ENCODE measurements at regions not wholly inside any gene's neighbourhood (a gene's known extent, or its start where the extent isn't known, plus 50 kb on each side); places are given as distances from the start of the nearest gene placed in this dataset.

DNA sequence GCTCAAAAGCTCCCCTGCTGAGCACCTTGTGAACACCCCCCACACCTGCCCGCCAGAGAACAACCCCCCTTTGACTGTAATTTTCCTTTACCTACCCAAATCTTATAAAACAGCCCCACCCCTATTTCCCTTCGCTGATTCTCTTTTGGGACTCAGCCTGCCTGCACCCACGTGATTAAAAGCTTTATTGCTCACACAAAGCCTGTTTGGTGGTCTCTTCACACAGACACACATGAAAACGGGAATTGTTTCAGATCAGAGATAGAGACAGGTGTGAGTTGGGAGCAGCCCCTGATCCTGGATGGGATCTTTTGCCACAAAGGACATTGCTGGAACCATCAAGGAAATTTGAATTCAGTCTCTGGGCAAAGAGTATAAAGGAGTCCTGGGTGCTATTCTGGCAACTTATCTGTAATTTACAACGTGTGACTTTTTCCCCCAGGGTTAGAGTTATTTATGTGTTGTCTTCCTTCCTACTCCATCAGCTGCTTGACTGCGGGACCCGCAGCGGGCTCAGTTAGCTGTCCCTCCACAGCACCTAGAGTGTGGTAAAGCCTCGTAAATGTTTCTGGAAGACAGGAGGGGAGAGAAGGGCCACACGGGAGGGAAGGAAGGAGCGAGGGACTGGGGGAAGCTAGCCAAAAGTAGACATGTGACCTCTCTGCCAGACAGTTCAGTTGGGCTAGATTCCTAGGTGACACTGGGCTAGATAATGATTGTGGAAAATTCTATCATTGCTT is 437.0 kb downstream of the ZNF608 start:
- no peak for DNase-seq (ENCODE audit: low read depth)

DNA sequence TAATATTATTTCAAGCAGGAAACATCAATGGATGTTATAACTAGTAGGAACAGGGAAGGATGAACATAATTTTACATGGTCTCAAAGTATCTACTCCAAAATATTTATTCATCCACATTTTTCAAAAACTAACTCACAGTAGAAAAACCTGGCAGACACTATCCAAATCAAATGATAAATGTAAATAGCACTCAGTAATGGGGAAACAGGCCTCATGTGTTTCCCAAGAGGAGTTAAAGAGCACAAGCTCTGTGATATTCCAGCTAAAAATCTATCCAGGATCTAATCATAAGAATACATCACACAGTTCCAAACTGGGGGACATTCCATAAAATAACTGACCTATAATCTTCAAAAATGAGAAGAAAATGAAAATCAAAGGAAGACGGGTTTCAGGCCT is 443.1 kb downstream of the ZNF608 start:
- DNase-seq (ENCODE audit: low read depth): no peak

DNA sequence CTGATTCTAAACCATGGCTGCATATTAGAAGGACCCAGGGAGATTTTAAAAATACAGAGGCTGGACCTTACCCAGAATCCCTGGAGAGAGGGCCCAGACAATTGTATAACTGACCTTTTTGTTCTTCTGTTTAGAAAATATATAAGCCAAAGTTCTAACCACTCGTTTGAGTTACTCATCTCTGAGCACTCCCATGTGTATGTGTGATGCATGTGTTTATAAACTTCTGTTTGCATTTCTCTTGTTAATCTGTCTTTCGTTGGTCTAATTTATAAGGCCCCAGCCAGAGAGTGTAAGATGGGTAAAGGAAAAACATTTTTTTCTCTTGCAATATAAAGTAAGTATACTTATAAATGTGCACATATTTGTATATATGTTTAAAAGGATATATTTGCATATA is 443.9 kb downstream of the ZNF608 start:
- DNase-seq (ENCODE audit: low read depth): no peak

DNA sequence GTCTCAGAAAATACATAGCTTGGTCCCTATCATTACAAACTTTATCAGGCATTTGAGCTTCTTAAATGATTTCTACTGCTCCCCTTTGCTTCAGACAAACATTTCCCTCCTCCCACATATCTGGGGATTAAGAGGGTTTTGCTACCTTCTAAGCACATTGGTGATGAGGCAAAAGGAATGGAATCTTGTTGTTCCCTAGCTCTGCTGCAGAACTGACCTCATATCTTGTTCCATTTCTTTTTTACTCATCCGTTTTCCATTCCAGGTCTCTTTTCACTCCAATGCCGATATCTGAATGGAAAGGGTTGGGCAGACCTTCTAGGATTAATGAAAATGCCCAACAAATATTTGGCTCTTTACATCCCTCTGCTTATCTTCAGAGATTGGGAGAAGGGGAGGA is 444.6 kb downstream of the ZNF608 start:
- no peak for DNase-seq (ENCODE audit: low read depth)

DNA sequence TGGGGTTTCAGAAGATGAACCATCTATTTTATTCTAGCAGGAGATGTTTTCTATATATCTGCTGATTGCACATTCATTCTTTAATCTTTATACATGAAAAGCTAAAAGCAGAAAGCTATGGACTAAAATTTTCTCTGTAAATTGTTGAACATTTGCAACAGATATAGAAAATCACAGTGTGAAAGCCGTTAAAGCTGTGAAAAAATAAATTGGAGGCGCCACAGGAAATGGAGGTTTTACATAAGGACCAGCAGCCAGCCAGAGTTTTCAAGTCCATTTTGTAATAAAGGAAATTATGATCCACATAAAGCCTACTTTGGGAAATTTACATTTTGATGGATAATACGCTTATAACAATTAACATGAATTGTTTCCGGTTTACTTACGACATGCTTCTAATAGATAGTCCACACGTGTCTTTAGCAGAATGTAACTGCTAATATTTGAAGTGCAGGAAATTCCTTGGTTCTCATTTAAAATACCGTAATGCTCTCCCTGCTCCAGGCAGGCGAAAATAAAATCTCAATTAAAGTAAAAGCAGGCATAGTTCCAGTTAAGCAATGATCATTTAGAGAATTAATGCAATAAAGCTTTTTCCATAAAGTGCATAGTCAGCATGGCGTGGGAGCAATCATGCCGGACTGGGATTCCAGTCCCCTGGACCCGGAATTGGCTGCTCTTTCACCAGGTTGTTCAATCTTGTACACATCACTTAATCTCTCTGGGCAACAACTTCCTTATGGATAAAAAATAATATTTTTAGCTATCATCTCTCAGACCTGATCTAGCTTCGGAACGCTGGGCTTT is 445.4 kb downstream of the ZNF608 start:
- no peak for DNase-seq (ENCODE audit: low read depth)

DNA sequence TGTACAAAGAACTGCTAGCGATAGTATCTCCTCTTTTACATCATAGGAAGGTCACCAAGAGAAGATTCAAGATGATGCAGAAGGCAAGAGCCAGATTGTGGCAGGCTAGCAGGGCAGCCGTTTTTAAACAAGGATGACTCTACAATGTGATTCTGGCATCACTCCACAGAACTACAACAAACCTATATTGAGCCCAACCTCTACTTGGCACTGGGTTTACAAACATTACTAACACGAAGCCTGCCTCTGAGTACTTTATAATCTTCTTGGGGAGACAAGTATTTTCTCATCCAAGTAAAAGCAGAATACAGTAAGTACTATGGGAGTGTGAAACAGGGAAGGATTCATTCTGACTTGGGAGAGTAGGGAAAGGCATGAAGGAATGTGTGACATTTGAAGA is 448.6 kb downstream of the ZNF608 start:
- no peak for DNase-seq (ENCODE audit: low read depth)

DNA sequence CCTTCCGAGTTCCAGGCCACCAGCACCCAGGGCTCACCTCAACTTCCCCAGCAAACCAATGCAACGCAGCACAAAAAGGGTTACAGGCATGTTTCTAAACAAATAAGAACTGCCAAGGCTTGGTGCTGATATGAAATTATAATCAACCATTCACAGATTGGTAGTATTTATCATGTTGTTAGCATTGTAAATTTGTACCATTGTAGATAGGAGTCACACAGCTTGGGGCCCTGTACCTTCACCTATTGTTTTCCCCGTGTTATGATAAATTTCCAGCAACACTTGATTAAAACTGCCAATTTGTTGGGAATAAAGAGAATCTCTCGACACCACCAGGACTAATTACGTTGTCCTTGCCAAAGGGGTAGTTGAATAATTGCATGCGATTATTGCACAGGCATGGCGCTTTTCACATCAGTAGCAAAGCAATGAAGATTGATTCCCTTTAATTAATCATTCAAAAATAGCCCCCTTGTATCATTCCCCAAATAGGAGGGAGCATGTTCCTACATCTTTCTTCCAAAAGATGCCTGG is 454.1 kb downstream of the ZNF608 start:
- no peak for DNase-seq (ENCODE audit: low read depth)

DNA sequence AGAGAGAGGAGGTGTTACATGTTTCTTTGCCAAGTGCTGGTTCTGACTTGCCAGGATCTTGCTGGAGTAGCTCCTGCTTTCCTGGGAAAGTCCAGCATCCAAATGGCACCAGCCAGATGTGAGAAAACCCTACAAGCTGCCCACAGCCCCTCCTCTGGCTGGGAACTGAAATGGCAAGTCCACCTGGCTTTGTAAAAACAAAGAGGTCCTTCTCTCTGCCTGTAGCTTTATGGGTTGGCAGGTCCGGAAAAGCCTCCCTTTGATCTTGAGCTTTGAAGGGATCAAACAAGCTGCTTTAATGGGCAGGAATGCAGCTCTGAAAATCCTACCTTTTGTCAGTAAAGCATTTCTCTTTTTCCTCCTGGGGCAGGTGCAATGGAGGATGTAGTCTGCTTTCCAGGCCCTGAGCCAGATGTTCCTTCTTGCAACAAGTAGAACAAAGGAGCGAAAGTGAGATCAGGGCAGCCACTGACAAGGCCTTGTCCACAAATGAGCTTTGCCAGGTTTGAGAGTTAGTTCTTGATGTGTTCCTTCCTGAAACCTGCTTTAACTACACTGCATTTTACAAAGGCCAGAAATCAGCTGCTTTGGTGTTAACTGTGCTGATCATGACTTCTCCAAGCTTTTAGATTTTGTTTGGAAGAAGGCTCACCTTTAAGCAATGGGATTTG is 456.7 kb downstream of the ZNF608 start:
- no peak for DNase-seq (ENCODE audit: low read depth)

DNA sequence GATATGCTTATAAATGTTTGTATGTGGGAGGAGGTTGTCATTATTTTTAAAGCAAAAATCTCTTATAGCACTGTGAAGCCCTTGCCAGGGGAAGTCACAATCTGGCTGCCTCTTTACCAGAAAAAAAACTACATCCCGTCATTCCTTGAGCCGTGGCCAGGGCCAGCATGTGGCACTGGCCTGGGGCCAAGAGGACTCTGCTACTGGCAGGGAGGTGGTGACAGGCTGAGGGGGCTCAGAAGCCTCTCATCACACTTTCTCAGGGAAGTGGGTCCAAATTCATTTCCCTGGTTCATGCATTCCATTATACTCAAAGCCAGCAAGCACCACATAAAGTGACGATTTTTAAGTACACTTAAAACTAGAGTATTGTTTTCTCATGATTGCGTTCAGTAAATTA is 457.3 kb downstream of the ZNF608 start:
- no peak for DNase-seq (ENCODE audit: low read depth)

DNA sequence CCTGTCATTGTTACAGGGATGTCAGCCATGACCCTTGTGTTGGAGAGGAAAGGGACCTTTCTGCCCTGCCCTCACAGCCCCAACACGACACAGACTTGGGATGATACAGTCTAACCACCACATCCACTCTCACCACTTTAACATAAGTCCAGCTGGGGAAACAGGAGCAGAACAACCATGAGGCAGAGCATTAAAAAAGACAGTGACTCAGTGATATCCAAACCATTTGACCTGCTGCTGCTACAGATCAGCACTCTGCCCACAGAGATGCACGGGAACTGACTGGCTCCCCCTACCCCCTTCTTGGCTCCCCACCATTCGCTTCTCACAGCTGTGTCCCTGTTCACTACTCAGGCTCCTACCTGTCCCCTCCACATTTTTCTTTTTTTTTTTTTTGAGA is 458.6 kb downstream of the ZNF608 start:
- DNase-seq (ENCODE audit: low read depth): no peak

DNA sequence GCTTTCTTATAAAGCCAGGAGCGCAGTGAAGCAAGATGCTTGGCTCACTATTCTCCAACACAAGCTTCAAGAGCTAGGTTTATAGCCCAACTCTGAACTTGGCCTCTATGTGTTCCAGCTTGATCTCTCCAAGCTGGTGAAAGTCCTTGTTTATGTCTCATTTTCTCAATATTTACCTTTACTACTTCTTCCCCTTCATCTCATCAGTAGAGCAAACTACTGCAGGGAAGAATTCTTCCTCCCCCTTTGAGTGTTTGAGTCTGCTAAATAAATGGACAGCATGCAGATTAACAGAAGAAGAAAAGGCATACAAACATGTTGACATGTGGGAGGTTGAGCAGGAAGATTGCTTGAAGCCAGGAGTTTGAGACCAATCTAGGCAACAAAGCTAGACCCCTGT is 460.7 kb downstream of the ZNF608 start:
- DNase-seq (ENCODE audit: low read depth): no peak

DNA sequence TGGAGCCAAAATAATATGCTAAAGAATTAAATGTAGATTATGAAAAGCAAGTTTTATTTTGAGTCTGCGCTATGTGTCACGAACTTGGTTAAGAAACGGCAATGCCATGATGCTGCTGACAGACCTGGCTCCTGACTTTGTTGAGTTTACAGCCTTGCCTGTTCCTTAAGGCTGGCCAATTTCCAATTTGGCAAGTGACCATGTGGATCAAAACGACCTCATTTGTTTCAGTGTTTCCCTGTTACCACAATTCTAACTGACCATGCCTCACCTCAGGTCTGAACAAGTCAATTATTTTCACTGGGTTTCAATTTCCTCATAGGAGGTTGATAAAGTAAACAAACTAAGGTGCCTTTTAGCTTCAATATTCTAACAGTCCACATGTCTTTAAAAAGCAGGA is 461.4 kb downstream of the ZNF608 start:
- DNase-seq (ENCODE audit: low read depth): no peak

DNA sequence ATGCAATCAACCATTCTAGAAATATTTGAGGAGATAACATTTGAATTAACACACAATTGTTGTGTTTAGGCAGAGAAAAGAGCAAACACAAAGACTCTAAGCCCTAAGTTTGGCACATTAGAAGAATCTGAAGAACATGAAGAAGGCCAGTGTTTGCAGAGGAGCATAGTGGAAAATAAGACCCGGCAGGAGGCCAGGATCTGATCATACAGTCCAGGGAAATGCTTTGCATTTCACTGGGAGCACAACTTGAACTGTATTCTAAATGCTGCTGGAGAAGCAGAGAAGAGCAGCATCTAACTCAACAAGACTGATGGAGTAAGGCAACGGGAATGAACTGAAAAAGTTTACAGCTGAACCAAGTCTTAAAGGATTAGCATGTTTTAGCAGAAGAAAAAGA is 463.4 kb downstream of the ZNF608 start:
- DNase-seq (ENCODE audit: low read depth): no peak

DNA sequence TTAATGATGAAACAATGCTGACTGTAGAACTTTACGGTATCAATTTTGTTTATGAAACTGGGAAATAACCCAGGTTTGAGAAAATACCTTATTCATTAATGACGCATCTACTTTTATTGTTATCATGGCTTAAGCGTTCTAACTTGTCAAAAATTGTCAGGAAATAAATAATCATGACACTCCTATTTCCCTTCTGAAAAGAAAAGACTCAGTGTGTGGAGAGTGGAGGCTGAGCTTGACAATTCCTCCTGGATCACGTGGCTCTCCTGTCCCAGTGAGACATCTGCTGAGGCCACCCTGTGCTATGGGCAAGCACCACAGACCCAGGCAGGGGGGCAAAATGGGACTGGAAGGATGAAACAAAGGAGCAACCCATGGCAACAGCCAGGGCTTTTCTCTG is 466.4 kb downstream of the ZNF608 start:
- DNase-seq (ENCODE audit: low read depth): no peak

DNA sequence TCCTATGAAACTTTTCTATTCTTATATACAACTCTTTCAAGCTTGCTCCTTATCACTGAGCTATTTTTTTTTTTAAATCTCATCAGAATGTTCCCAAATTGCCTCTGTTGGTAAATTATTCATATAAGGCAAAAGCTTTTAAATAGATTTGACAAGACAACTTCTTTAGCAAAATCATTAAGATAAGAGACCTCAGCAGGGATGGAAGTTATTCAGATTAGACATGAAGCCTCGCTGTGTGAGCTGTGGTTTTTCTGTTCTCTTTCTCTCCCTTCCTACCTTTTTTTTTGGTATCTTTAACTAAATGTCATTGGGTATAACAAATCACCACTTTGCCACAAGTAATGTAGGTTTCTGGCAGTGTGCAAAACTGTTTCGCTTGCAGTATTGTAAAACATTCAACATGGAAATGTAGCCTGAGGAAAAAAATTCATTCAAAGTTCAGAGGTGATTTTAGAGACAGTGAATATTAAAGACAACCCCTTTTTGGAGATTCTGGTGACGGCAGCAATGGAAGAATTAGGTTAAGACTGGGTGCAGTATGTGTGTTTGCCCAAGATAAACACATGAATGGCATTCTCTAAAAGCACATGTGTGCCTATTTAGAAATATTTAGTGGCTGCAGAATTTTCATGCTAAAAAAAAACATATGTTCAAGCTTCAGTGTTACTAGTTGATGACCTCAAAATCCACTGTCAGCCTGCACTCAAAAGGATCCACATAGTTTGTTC is 467.1 kb downstream of the ZNF608 start:
- no peak for DNase-seq (ENCODE audit: low read depth)

DNA sequence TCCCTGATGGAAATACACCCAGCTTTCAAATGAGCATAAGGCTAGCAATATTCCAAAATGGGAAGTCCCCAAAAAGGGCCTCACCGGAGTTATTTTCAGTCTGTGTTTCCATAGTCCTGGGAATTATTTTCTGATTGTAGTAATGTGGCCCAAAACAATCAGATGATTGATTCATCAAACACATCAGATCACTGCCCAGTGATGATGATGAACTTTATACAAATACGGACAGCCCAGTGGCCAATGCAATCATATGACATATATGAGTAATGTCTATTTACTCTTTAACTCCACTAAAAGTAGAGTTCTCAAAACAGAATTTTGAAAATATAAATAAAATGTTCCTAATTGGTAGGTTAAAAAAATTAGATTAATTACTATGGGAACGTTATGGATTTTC is 467.8 kb downstream of the ZNF608 start:
- DNase-seq (ENCODE audit: low read depth): no peak

DNA sequence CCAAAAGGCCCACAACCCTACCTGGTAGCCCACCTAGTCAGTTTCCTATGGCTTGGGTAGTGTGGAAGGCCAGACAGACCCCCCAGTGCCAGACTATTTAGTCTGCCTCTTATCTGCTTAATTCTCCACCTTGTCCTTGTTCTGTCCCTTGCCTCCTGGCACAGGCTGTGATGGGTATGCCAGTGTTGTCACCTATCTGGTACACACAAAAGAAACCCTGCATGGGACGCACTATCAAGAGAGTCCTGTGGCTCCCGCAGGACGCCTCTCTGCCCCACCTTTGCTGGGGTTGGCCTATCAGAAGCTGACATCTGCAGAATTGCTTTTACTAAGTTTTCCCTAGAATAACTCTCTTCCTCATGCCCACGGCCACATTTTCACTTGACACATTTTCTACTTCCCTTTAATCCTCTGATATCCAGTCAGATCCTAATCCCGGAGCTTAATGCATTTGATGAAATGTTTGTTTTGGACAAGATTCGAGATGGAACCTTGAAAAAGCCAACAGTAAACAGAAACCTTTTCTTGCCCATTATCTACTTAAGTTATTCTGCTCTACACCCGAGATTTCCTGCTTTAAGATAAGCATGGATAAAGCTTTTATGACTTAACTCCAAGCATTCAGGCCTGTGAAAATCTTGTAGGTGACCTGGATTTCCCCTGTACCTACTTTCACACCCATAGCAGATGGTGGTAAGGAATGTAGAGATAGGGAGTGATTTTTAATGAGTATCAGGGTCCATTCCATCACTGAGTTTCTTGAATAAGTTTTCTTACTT is 468.5 kb downstream of the ZNF608 start:
- no peak for DNase-seq (ENCODE audit: low read depth)

DNA sequence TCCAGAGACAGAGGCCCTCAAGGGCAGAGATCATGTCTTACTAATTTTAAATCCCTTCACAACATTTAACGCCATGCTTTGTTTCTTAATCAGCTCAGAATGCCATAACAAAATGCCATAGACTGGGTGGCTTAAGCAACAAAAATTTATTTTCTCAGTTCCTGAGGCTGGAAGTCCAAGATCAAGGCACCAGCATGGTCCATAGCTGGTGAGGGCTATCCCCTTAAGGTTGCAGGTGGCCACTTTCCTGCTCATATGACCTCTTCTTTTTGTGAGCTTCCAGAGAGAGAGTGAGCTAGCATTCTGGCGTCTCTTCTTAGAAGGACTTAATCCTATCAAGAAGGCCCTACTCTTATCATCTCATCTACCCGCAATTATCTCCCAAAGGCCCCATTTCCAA is 470.3 kb downstream of the ZNF608 start:
- DNase-seq (ENCODE audit: low read depth): no peak

DNA sequence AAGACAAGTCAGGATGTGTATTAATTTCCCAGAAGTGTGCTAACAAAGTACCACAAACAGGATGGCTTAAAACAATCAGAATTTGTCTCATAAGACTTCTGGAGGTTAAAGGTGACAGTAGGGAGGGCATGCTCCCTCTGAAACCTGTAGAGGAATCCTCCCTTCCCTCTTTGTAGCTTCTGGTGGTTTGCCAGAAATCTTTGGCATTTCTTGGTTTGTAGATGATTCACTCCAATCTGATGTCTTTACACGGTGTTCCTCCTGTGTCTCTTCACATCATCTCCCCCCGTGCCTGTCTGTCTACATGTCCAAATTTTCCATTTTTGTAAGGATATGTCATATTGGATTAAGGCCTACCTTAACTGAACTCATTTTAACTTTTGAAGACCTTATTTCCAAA is 471.5 kb downstream of the ZNF608 start:
- DNase-seq (ENCODE audit: low read depth): no peak

DNA sequence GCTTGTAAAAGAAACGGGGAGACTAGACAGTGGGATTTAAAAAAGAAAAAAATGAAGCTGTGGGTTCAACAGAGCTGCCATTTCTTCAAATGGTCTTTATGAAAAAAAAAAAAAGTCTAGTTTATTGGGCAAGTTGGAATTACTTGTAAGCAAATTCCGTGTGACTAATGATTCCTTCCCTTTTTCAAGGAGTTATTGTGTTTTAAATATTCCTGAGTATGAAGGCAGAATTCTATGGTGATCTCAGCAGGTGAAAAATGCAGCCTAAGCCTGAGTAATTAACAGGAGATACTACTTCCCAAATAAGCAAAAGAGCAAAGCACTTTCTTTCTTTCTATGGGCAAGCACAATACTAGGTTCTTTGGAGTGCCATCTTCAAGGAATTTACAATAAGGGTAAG is 481.9 kb downstream of the ZNF608 start:
- DNase-seq (ENCODE audit: low read depth): no peak

DNA sequence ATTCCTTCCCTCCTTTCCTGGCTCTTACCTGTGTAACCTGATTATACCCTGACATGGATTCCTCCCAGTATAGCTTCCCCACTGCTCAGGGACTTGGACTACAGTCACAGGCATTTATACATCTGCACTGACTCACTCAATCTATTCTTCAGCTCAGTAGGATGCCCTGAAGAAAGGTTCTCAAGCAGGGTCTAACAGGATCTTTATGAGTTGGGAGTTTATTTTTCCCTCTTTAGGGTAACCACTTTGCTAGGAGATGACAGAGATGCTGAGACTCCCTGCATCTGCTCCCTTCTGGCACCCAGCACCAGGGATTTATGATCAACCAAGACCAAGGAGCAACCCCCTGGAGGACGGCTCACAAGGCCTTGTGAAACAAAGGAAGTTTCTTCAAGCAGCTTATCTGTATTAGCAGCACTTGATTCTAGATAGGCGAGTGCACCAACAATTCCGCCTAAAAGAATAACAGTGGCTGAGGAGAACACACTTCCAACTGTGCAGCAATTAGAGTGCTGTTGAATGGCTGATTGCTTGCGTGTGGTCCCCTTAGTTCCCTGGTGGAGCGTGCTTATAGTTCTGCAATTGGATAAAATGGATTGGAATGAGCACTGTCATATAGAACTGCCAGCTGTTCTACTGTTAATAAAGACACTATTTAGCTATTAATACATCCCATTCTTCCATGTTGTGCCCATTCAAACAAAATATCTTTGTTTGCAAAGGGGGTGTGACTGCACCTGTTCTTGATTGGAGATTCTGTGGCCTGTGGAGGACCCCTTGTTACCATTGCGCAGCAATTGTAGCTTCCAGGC is 482.6 kb downstream of the ZNF608 start:
- DNase-seq (ENCODE audit: low read depth): no peak
